Type B pancreatic cell (in vitro differentiated cells): ENCODE measurements at regions not wholly inside any gene's neighbourhood (a gene's known extent, or its start where the extent isn't known, plus 50 kb on each side); places are given as distances from the start of the nearest gene placed in this dataset.

Experiments
- DNase-seq: peaks from one replicate; pipeline ENCODE4 v3.0.0; 2021; ENCODE audit warnings: mixed read lengths; ENCODE audit not compliant: unreplicated experiment; ENCODE audit errors: extremely low spot score
- H3K27ac Mint-ChIP-seq: 2 replicates; pipeline ENCODE4 v1.8.0; 2021; ENCODE audit warnings: mild to moderate bottlenecking, mixed read lengths
- H3K27me3 Mint-ChIP-seq: 2 replicates; pipeline ENCODE4 v1.8.0; 2021; ENCODE audit warnings: mixed read lengths
- H3K36me3 Mint-ChIP-seq: 2 replicates; pipeline ENCODE4 v1.8.0; 2021; ENCODE audit warnings: mixed read lengths
- H3K4me1 Mint-ChIP-seq: one replicate; pipeline ENCODE4 v1.8.0; 2021; ENCODE audit warnings: mixed read lengths; ENCODE audit not compliant: unreplicated experiment
- H3K4me3 Mint-ChIP-seq: 2 replicates; pipeline ENCODE4 v1.8.0; 2021; ENCODE audit warnings: mild to moderate bottlenecking, mixed read lengths
- H3K9me3 Mint-ChIP-seq: 2 replicates; pipeline ENCODE4 v1.8.0; 2021; ENCODE audit warnings: mixed read lengths
- TF ChIP-seq, protein P1 (sequence below): fragments of 200-600 bp; sonication (generic); conservative IDR thresholded peaks from 2 replicates; pipeline ENCODE4 v1.5.0; 2021; ENCODE audit warnings: antibody characterized with exemption, mild to moderate bottlenecking

DNA sequence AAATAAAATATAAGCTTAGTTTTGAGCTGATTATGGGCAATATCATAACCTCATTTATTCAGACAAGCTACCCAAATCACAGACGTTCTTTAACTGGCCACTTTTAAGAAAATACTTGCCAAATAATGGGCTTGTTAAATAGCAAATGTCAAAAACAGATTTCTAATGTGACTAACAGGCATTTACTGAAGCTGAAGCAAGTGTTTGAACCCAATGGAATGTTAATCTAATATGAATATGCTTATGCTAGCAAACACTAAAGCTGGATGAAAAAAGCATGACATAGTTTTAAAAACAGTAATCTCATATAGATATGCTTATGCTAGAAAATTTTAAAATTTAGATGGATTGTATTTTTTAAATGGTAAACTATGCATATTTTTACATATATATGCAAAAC, 411.6 kb upstream of the PTGER4 start:
- Mint-ChIP-seq H3K9me3 (no peaks in the 10 kb centered on the region), H3K36me3 (no peaks in the 10 kb centered on the region), H3K4me3 (no peak overlapping the region), H3K27me3 (no peaks in the 10 kb centered on the region), H3K4me1 (no peaks in the 10 kb centered on the region), H3K27ac (no peak overlapping the region)
- no peak for DNase-seq
- TF ChIP-seq, protein P1, sequence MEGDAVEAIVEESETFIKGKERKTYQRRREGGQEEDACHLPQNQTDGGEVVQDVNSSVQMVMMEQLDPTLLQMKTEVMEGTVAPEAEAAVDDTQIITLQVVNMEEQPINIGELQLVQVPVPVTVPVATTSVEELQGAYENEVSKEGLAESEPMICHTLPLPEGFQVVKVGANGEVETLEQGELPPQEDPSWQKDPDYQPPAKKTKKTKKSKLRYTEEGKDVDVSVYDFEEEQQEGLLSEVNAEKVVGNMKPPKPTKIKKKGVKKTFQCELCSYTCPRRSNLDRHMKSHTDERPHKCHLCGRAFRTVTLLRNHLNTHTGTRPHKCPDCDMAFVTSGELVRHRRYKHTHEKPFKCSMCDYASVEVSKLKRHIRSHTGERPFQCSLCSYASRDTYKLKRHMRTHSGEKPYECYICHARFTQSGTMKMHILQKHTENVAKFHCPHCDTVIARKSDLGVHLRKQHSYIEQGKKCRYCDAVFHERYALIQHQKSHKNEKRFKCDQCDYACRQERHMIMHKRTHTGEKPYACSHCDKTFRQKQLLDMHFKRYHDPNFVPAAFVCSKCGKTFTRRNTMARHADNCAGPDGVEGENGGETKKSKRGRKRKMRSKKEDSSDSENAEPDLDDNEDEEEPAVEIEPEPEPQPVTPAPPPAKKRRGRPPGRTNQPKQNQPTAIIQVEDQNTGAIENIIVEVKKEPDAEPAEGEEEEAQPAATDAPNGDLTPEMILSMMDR, result no peak

GRCh38 chr5:40266952-40267351, 412.8 kb upstream of the PTGER4 start:
- H3K4me3 Mint-ChIP-seq, result no peak overlapping the region
- no peak for DNase-seq
- no peaks in the 10 kb centered on the region for H3K27me3 Mint-ChIP-seq
- H3K36me3 Mint-ChIP-seq, result no peaks in the 10 kb centered on the region
- no peaks in the 10 kb centered on the region for H3K9me3 Mint-ChIP-seq
- TF ChIP-seq, protein P1, result no peak
- no peak overlapping the region for H3K27ac Mint-ChIP-seq
- H3K4me1 Mint-ChIP-seq, result no peaks in the 10 kb centered on the region

GRCh38 chr5:40261984-40262383, 417.7 kb upstream of the PTGER4 start:
- TF ChIP-seq, protein P1, result no peak

DNA sequence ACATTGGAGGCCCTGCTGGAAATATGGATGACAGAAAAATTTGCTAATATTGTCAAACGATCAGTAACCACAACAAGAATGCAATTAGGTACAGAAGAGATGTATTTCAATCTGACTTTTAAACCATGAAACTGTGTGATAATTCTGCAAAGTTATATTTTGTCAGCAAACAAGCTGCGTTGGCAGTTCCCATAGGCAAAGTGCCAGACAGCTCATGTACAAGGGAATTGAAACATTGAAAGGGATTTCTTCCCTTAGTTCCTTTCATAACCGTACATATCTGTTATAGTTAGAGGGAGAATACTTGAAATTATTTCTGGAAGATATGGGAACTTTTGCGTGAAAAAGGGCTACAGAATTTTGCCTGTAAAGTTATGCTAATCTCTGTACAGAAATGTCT, 419.4 kb upstream of the PTGER4 start:
- TF ChIP-seq, protein P1, result no peak
- Mint-ChIP-seq H3K4me1 (no peaks in the 10 kb centered on the region), H3K4me3 (no peak overlapping the region), H3K9me3 (no peaks in the 10 kb centered on the region), H3K36me3 (no peaks in the 10 kb centered on the region), H3K27ac (no peak overlapping the region), H3K27me3 (no peaks in the 10 kb centered on the region)
- DNase-seq, result no peak

More at GRCh38 chr5:40261984-40262383, 417.7 kb upstream of the PTGER4 start:
- Mint-ChIP-seq H3K27ac (no peak overlapping the region), H3K4me3 (no peak overlapping the region), H3K36me3 (no peaks in the 10 kb centered on the region), H3K27me3 (no peaks in the 10 kb centered on the region), H3K4me1 (no peaks in the 10 kb centered on the region), H3K9me3 (no peaks in the 10 kb centered on the region)
- no peak for DNase-seq

DNA sequence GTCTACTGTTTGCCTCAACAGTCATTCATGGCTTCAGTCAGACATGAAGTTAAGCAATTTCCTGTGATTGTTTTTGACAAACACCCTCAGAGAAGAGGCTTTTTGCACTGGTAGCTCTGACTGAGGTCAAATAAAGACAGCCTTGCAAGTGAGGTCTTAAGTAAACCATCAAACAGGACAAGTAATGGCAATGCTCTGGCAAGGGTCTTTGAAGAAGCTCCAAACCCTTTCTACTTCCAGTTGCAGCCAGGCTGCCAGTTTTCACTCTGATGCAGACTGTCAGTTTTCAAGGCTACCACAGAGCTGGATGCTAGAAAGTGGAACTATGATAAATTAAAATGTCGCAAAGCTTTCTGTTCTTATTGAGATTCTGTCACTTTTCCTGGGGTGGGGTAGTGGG, 421.5 kb upstream of the PTGER4 start:
- no peak overlapping the region for H3K27ac Mint-ChIP-seq
- no peak overlapping the region for H3K4me3 Mint-ChIP-seq
- no peaks in the 10 kb centered on the region for H3K36me3 Mint-ChIP-seq
- no peaks in the 10 kb centered on the region for H3K4me1 Mint-ChIP-seq
- no peaks in the 10 kb centered on the region for H3K9me3 Mint-ChIP-seq
- TF ChIP-seq, protein P1, result no peak
- DNase-seq, result no peak
- peaks cover 3% of the 10 kb centered on the region for H3K27me3 Mint-ChIP-seq

DNA sequence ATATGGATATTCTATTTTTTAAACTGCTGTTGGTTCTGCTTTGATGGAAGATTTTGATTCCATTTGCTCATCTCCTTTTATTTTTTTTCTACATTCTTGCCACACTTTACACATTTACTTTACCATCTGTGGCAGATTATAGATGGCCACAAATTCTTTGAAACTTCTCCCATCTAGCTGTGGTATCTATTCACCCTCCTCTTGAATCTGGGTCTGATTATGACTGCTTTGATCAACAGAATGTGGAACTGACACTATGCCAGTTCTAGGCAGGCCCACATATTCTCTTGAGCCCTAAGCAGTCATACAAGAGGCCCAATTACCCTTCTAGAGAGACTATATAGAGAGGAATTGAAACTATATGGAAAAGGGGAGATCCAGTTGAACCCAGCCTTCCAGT, 439.0 kb upstream of the PTGER4 start:
- Mint-ChIP-seq H3K27ac (no peak overlapping the region), H3K4me3 (no peak overlapping the region), H3K36me3 (no peaks in the 10 kb centered on the region), H3K27me3 (no peaks in the 10 kb centered on the region), H3K9me3 (peaks cover 9% of the 10 kb centered on the region), H3K4me1 (no peaks in the 10 kb centered on the region)
- DNase-seq, result no peak
- TF ChIP-seq, protein P1, result no peak
